ENCODE measurements at regions not wholly inside any gene's neighbourhood (a gene's known extent, or its start where the extent isn't known, plus 50 kb on each side); places are given as distances from the start of the nearest gene placed in this dataset.
"Not testable (repeated sequence)": the region's sequence is repeated elsewhere in the genome, so short reads cannot be mapped to it uniquely, and the experiment has no call there.

DNA sequence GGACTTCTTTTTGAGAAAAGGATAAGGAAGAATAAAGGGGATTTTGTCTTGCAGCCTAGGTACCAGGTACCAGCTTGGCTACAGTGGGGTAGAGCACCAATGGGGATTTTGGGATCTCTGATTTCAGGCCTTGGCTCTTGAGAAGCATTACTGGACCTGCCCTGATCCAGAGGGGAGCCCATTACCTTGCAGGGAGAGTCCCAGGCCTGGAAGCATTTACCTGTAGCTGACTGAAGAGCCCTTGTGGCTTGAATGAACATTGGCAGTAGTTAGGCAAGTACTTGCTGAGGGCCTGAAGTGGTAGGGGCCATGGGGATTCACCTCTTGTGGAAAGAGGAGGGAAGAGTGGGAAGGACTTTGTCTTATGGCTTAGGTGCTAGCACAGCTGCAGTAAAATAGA is 308.2 kb upstream of the FBXO33 start:
- no peak for DNase-seq

DNA sequence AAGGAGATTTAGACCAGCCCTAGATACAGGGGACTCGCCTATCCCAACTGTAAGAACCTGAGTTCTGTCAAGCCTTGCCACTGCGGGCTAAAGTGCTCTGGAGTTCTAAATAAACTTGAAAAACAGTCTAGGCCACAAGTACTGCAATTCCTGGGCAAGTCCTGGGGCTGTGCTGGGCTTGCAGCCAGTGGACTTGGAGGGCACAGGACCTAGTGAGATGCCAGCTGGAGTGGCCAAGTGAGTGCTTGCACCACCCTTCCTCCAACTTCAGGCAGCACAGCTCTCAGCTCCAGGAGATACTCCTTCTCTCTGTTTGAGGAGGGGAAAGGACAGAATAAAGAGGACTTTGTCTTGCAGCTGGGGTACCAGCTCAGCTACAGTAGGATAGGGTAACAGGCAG is 307.6 kb upstream of the FBXO33 start:
- no peak for DNase-seq

DNA sequence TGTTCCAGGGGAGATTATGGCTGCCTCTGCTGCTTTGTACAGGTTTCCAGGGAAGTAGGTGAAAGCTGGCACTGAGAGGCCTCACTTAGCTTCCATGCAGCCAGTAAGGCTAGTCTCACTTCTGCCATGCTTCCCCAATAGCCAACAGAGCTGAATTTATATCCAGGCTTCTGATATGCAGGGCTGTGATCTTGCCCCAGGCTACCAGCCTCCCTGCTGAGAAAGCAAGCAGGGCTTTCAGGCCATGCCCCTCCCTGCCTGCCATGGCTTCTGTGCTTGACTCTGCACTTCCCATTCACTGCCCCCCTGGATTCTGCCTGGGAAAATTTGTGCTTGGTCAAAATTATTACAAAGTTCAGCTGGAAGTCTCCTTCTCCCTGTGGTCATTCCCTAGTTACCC is 302.1 kb upstream of the FBXO33 start:
- no peak for DNase-seq

DNA sequence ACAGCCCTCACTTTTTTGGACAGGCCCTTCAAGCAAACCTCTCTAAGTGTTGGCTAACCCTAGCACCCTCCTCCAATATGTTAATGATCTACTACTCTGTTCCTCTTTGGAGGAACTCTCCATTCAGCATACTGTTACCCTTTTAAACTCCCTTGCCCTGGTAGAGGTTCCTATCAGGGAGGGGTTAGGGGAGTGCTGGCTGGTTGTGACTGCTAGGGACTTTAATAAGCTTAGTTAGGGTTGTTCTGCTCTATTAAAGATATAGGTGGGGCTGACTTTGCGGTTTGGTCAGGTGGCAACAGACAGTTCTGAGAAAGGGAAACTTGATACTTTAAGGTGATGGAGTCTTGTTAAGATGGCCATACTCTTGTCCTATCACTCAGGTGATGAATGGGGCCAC is 301.5 kb upstream of the FBXO33 start:
- DNase-seq, result no peak

DNA sequence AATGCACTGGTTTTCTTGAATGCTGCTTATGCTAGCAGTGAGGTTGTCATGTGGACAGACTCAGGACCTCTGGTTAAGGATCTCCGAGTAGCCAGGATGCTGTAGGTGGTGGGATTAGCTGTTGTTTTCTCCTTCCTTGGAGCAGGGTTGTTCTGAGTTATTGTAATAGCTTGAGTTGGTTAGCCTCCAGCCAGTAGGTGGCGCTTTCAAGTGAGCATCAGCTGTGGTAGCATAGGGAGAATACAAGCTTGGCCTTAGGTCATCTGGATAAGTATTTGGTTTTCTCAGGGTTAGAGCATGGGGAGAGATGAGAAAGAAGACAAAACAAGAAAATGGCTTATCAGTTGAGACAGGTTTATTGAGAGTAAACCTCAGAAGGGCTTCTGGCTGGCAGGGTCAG is 299.7 kb upstream of the FBXO33 start:
- DNase-seq, result no peak

DNA sequence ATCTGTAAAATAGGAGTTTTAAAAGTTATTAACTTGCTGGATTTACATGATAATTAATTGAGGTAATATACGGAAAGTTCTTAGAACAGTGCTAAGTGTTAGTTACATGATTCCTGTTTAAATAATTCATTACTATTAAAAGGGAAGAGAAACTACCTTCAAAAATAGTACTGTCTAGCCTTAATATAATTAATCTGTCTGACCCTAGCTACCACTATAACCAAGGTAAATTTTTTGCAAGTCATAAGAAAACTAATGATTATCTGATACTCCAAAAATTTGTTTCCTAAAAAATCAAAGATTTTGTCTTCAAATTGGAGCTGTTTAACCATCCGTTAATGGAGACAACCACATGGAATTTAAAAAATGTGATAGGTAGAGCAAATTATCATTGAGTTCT is 294.3 kb upstream of the FBXO33 start:
- DNase-seq, result no peak

DNA sequence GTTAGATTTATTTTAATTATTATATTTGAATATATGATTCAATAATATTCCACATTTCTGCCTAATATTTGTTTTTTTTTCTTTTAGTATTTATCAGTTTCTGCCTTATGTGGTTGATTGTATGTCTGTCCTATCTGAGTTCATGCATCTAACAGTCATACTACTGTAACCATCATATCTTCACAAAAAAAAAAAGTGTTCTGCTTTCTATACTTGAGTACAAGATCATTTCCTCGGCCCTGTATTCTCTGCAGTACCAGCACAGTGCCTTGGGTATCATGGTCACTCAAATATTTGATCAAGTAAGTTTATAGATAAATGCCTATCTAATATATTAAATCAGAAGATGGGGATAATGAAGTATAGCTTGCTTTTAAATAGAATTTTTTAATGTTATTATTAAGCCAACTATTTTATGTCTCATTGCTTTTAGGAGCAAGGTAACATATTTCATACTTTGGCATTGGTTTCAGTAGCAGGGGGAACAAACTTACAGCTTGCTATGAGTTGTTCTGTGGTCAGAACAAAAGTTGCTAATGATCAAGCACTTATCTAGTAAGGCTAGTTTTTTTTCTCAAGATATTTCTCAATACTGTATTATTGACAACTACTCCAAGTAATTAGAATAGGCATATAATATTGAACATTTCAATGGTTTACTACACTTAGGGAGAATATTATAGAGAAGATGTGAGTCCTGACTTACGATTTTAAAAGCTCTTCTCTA is 290.5 kb upstream of the FBXO33 start:
- no peak for DNase-seq

DNA sequence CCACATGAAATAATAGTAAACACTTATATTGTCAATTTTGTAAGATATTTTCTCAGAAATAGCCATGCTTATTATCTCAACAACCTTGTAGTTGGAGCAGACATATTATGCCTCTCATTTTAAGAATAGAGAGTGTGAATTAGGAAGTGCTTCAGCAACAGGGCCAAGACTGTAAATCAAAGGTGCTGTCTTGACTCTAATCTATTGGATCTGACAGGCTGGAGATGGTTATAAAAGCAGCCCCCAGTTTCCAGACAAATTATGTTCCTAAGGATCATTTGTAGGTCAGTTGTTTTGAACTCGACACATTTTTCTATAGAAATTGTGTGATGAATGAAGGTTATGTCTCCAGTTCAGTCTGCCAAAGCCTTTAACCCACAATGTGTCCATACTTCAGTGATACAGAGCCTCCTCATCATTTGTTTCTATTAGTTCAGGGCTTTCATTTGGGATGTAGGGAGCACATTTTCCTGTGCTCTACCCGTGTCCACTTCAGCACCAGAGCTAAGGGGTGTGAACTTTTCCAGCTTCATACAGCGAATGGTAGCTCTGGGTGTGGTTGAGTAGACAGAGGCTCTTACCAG is 284.8 kb upstream of the FBXO33 start:
- DNase-seq, result no peak

DNA sequence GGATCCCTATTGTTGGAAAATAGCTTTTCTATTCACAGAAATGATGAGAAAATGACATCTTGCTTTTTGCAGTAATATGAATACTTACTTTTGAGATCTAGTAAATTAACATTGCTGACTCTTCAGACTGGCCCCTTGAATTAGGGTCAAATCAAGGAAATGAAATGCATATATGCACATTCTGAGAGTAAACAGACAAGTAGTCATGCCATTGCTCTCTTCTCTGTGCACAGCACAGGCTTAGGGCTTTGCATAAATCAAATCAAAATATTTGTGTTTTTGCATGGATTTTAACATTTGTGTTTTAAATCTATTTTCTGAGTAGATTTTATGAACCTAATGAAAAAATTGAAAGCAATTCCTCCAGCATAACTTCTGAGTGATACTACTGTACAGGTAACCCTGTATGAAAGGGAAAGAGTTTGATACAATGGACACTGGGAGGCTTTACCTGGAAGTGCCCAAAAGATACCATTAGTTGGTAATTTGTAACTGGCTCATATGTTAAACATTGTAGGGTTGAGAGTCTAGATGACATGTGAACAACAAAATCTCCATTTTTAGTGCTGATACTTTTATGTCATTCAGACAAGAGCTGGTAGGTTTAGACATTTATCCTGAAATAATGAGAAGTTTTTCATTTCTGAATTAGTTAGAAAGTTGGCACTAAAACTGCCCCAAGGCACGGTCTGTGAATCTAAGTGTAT is 280.2 kb upstream of the FBXO33 start:
- no peak for DNase-seq

DNA sequence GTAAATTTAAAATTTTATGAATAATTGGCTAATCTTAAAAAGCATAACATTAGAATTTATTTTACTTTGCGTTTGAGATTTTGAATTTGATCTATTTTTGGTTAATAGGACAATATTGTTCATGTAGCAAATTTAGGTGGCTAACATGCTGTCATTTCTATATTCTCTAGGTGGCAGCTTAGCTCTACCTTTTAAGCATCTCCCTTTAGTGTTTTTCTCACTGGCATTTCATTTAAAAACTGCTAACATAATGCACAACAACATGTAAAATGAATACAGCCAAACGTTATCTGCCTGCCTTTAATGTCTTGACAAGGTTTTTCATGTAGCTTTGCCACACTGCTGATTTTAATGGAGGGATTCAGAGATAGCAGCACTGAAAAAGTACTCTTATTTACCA is 272.4 kb upstream of the FBXO33 start:
- DNase-seq, result no peak

DNA sequence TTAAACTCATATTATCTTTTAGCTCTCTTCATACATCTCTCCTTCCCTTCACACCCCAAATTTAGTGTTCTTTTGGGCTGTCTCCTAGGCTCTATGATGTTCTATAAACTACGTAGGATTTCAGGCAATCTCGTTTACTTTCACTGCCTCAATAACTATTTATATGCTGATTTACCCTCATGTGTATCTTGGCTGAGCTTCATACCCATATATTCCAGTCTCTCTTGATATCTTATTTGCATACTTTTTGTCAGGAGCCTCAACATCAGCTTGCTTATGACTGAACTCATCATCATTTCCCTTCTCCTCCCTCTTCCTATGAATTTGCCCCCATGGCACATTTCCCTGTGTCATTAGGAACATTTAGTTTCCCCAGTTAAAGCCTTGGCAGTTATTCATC is 262.1 kb upstream of the FBXO33 start:
- no peak for DNase-seq

DNA sequence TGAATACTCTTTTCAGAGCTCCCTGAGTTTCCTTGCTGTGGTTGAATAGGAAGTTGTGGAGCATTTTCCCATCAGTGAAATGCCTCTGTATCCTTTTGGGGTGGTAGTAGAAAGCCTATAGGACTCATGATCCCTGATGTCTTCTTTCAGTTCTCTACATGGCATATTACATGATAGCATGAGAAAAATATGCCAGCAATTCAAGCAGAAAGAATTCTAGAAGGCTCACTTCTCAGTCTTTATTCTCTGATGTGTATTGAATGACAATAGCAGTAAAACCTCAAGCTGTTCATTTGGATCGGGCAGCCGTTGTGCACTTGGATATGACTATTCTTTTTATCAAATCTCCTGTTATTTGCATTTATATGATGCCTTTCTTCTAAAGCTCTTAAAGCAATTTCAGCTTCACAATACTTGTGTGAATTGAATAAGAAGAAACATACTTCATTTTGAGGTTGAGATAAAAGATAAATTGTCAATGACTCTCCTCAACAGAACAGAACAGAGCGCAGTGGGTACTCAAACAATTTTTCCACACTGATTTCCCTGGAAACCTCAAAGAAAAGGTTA is 251.5 kb upstream of the FBXO33 start:
- no peak for DNase-seq

DNA sequence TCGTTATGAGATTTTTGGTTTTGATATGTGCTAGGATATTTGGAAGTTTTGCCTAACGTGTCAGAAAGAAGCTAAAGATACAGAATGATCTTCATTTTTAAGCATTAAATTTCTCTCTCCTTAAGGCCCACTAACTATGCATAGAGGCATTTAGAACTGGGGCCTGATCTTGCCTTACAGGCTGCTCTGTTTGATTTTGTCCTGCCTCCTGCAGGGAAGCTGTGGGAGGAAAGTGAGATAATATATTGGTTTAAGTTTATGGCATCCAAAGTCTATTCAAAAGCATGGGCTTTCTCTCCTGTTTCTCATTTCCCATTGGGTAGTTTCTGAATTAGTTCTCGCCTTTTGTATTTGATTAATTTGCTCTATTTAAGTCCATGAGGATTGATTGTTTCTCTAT is 250.3 kb upstream of the FBXO33 start:
- no peak for DNase-seq

DNA sequence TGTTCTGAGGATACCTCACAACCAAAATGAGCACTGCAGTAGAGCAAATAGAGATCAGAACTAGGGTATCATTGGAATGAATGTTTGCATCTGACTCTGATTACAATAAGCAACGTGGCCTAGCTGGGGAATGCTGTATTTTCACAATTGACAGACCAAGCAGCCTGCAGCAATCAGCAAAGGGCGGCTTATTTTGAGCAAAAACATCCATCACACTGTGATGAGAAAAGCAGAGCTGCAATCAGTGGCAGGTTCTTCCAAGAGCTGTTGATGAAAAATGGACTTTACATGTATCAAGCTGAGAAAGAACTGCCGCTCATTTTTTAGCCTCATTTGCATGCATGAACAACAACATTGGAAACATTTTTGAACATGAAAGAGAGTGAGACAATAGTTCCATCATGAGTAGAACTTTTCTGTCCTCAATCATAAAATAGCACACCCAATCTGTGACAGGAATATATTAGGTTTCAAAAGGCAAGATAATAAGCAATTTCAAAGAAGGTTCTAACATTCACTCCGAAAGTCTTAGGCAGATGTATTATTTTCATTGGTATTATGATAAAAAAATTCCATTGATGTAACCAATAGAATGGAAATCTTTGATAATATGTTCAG is 249.7 kb upstream of the FBXO33 start:
- no peak for DNase-seq

DNA sequence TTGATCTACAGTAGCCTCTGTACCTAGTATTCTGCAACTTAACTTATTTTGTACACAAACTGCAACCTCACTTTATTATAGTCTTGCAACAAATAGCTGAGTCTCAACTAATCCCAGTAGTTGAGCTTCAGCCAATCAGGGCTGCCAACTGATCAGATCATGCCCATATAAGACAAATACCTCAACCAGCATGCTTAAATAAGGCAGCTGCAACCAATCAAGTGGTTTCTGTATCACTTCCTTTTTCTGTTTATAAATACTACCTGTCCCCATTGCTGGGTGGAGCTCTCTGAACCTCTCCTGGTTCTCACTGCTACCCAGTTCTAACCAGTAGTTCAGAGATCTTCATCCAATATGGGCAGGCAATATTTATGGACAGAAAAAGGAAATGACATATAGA is 248.5 kb upstream of the FBXO33 start:
- no peak for DNase-seq

DNA sequence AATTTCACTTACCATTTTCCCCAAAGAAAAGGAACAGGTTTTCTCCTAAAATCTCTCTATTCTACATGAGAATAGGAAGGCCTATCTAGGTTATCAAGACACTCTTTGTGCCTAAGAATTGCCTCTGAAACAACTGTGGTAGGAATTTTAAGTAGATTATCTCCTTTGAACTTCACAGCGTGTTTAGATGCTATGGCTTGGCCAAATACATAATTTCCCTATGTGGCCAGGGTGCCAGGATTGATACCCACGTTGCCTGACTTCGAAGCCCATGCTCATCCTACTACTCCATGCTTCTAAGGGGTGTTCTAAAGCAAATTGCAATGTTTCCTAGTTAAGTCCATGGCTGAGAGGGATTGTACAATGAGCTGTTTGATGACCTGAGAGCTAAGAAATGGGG is 241.5 kb upstream of the FBXO33 start:
- no peak for DNase-seq

DNA sequence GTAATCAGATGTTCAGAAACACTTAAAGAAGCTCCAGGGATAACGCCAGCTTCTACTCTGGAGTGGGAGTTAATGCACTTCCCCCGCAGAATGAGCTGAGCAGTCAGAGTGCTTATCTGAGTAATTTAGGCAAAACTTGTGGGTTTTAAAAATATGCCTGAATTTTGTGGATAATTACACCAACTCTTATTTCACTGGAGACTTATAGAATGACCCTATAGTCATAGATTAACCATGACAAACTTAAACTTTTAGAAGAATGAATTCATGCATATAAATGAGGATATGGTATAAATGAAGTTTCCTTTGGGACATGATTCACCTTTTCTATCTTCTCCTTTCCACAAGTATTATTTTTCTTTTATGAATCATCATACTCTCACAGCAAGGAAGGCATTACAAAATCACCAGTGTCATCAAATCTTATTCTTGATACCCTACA is 241.1 kb upstream of the FBXO33 start:
- DNase-seq, result no peak

DNA sequence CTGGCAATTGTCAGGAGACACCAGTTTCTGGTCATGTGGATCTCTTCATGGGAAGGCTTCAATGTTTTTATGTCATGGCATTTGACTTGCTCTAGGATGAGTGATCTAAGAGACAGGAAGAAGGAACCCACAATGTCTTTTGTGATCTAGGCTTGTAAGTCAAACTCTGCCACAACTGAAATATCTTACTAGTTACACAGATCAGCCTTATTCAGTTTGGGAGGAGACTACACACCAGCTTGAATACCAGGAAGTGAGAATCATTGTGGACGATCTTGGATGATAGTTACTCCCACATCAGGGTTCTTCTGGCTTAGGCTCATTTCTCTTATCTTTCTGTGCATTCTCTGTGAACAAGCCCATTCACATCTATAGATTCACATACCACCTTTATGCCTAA is 236.2 kb upstream of the FBXO33 start:
- DNase-seq, result no peak

DNA sequence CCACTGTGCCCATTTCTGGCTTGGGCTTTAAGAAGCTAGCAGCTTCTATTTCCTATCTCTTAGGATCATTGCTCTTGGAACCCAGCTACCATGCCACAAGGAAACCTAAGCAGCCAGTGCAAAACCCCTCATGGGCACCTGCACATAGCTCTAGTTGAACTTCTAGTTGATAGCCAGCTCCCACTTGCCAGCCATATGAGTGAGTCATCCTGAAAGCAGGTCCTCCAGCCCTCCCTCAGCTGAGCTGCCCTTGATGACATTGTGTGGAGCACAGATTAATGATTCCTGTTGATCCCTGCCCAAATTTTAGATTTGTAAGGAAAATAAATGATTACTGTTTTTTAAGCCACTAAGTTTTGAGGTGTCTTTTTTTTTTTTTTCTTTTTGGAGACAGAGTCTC is 234.2 kb upstream of the FBXO33 start:
- DNase-seq, result no peak

DNA sequence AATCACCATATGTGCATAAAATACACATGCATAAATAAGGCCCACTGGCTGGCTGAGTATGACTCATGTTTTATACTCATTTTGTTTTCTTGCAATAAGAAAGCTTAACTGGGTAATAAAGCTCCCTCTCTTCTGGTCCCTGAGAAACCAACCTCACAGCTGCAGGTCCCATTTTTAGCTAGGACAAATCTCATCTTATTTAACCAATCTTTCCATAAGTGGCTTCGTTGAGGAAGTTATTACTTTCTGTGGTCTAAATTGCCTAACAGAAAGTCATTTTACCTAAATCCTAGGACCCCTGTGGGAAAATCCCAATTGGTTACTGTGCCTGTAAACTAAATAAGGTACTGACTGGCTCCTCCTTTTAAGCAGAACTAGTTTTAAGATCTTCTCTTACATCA is 232.8 kb upstream of the FBXO33 start:
- no peak for DNase-seq

DNA sequence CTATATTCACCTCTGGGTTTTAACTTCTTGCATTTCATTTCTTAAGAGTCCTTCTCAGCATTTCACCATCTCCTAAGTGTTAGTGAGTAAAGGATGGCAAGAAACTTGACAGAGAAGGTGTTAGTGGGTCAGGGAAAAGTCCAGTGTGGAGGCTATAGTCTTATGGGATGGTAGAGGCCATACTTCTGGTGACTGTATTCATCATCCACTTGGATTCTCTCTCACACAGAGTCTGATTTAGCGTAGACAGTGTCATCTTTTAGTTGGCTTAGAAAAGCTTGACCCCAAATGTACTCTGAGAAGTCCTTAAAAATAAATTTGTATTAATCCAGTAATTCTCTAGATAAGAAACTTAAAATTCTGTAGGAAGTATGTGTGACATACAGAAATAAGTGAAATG is 232.4 kb upstream of the FBXO33 start:
- DNase-seq, result no peak

DNA sequence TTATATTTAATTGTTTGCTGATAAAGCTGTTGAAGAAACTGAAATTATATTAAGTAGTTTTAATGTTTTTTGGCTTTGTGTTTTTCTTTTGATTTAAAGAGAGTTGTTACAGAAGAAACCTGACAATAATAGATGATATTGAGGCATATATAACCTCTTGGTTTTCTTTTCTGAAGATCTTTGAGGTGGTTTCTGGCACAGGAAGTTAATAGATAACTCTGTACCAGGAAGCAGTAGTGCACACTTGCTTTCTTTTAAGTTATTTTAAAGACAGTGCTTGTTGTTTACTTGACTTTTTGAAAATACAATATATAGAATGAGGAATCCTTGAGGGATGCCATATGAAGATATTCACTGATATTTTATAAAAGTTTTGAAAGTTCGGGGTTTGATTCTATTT is 209.0 kb upstream of the FBXO33 start:
- no peak for DNase-seq

DNA sequence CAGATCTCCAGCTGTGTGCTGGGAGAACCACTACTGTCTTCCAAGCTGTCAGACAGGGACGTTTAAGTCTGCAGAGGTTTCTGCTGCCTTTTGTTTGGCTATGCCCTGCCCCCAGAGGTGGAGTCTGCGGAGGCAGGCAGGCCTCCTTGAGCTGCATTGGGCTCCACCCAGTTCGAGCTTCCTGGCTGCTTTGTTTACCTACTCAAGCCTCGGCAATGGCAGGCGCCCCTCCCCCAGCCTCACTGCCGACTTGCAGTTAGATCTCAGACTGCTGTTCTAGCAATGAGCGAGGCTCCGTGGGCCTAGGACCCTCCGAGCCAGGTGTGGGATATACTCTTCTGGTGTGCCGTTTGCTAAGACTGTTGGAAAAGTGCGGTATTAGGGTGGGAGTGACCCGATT is 206.8 kb upstream of the FBXO33 start:
- not testable (repeated sequence) for DNase-seq

Measured in skin of body (tissue), 1 donor.